ENCODE measurements at regions not wholly inside any gene's neighbourhood (a gene's known extent, or its start where the extent isn't known, plus 50 kb on each side); places are given as distances from the start of the nearest gene placed in this dataset.
"Not testable (repeated sequence)": the region's sequence is repeated elsewhere in the genome, so short reads cannot be mapped to it uniquely, and the experiment has no call there.

- no peak for TF ChIP-seq POLR2A (IDR thresholded peaks at IDR 0.05)
- TF ChIP-seq, protein P1, sequence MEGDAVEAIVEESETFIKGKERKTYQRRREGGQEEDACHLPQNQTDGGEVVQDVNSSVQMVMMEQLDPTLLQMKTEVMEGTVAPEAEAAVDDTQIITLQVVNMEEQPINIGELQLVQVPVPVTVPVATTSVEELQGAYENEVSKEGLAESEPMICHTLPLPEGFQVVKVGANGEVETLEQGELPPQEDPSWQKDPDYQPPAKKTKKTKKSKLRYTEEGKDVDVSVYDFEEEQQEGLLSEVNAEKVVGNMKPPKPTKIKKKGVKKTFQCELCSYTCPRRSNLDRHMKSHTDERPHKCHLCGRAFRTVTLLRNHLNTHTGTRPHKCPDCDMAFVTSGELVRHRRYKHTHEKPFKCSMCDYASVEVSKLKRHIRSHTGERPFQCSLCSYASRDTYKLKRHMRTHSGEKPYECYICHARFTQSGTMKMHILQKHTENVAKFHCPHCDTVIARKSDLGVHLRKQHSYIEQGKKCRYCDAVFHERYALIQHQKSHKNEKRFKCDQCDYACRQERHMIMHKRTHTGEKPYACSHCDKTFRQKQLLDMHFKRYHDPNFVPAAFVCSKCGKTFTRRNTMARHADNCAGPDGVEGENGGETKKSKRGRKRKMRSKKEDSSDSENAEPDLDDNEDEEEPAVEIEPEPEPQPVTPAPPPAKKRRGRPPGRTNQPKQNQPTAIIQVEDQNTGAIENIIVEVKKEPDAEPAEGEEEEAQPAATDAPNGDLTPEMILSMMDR (IDR thresholded peaks at IDR 0.05): no peak
- no peak for DNase-seq
- Histone ChIP-seq H3K9me3 (peaks cover 0 to 11% (median 2%) of the 10 kb centered on the region in 12 donors), H3K27ac (no peak overlapping the region), H3K4me3 (no peak overlapping the region), H3K27me3 (no peaks in the 10 kb centered on the region), H3K4me1 (no peaks in the 10 kb centered on the region), H3K36me3 (no peaks in the 10 kb centered on the region)
- 63 to 83% (median 80%) methylated on average over 3 of the region's 3 CpGs for whole genome bisulfite sequencing, 4 donors
- ATAC-seq: no peak
- intact Hi-C loops (cut with DNase I): no loop called here
These were observed 73.5 kb upstream of the SPATA16 start for GRCh38 chr3:173214576-173214975.

GRCh38 chr3:173199568-173199967, 58.5 kb upstream of the SPATA16 start:
- no peak for TF ChIP-seq POLR2A (IDR thresholded peaks at IDR 0.05)
- TF ChIP-seq, protein P1 (IDR thresholded peaks at IDR 0.05): no peak
- DNase-seq: no peak
- intact Hi-C loops (cut with DNase I): no loop called here

DNA sequence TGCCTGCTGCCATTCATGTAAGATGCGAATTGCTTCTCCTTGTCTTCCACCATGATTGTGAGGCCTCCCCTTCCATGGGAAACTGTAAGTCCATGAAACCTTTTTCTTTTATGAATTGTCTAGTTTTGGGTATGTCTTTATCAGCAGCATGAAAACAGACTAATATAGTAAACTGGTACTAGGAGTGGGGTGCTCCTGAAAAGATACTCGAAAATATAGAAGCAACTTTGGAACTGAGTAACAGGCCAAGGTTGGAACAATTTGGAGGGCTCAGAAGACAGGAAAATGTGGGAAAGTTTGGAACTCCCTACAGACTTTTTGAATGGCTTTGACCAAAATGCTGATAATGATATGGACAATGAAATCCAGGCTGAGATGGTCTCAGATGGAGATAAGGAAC, 53.8 kb upstream of the SPATA16 start:
- H3K36me3 ChIP-seq; ATAC-seq; H3K4me3 ChIP-seq; DNase-seq; intact Hi-C loops (cut with DNase I); H3K27ac ChIP-seq; H3K27me3 ChIP-seq; H3K4me1 ChIP-seq: not testable (repeated sequence)
- 93 to 97% (median 95%) methylated on average over 2 of the region's 2 CpGs for WGBS, 4 donors
- peaks cover 0 to 13% (median 5%) of the 10 kb centered on the region in 12 donors for H3K9me3 ChIP-seq

More at GRCh38 chr3:173199568-173199967, 58.5 kb upstream of the SPATA16 start:
- Histone ChIP-seq H3K27me3 (no peaks in the 10 kb centered on the region), H3K36me3 (no peaks in the 10 kb centered on the region), H3K4me1 (no peaks in the 10 kb centered on the region), H3K27ac (no peak overlapping the region), H3K4me3 (no peak overlapping the region), H3K9me3 (peaks cover 0 to 27% (median 6%) of the 10 kb centered on the region in 12 donors)
- ATAC-seq: no peak

DNA sequence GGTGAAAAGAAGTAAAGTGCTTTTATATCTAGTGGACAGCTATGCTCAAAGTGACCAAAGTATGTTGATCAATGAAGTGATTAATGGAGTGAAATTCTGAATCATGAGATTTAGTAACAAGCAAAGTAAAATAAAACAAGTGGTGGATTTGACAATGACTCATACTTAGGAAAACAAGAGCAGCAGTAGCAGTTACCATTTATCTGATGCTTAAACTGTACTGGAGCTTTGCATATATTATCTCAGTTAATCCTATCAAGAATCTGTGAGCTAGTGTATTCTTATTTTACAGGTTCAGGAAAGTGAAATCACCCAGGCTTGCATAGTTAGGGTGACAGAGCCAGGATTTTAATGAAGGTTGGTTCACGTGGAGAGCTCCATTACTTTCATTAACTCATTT, 50.6 kb upstream of the SPATA16 start:
- TF ChIP-seq, protein P1 (IDR thresholded peaks at IDR 0.05): no peak
- TF ChIP-seq POLR2A (IDR thresholded peaks at IDR 0.05): no peak
- Histone ChIP-seq H3K27ac (no peak overlapping the region), H3K9me3 (peaks cover 0 to 13% (median 6%) of the 10 kb centered on the region in 12 donors), H3K36me3 (no peaks in the 10 kb centered on the region), H3K4me3 (no peak overlapping the region), H3K27me3 (no peaks in the 10 kb centered on the region), H3K4me1 (no peaks in the 10 kb centered on the region)
- DNase-seq (no peak), ATAC-seq (no peak)
- WGBS, 4 donors: 67 to 84% (median 78%) methylated on average over 1 of the region's 1 CpG
- intact Hi-C loops (cut with DNase I): no loop called here

All from heart left ventricle (tissue), 16 donors.